Thyroid gland (tissue), 4 donors: ENCODE measurements at regions not wholly inside any gene's neighbourhood (a gene's known extent, or its start where the extent isn't known, plus 50 kb on each side); places are given as distances from the start of the nearest gene placed in this dataset.

ENCODE experiments used
- POLR2A ChIP-seq, 2 donors: fragments of 450-650 bp; IDR thresholded peaks; one replicate each; pipeline ENCODE4 v1.6.1; 2017; ENCODE audit warnings: antibody characterized with exemption in 2 of 2, mild to moderate bottlenecking in 2 of 2, moderate library complexity in 1 of 2
- TF ChIP-seq, protein P1 (sequence below), 6 experiments: fragments of 200-600 bp in 3 of 6; fragments of 450-650 bp in 3 of 6; sonication (generic) in 3 of 6; IDR thresholded peaks; one replicate each; pipeline ENCODE4 v1.5.1; 2016 to 2019; ENCODE audit warnings: antibody characterized with exemption in 6 of 6, mild to moderate bottlenecking in 2 of 6, inconsistent platforms in 1 of 6, moderate library complexity in 1 of 6

DNA sequence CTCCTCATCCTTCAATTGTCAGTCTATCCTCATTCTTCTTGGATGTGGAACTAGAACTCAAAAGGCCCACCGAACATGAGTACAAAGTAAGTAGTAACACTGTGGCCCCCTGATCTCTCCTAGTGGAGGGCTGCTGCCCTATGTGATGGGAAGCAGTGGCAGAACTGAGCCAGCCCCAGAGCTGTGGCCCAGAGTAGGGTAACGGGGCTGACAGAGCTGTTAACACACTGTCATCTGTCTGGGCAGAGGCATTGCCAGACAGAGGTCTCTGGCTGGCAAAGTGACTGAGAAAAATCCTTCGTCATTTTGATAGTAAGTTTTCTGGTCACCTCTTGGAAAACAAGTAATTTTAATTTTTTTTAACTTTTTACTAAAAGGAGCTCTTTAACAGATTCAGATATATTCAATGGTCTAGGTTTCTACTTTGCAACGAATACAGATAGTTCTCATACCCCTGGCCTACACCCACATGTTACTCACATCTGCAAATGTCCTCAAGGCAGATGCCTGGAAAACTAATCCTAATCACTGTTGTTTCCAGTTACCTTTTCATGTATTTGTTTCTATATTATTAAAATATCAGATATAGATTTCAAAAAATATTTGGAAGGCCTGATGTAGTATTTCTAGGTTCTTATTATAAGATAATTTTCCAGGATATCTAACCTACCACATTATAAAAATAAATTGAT lies 588.7 kb downstream of the CPS1 start:
- TF ChIP-seq, protein P1, sequence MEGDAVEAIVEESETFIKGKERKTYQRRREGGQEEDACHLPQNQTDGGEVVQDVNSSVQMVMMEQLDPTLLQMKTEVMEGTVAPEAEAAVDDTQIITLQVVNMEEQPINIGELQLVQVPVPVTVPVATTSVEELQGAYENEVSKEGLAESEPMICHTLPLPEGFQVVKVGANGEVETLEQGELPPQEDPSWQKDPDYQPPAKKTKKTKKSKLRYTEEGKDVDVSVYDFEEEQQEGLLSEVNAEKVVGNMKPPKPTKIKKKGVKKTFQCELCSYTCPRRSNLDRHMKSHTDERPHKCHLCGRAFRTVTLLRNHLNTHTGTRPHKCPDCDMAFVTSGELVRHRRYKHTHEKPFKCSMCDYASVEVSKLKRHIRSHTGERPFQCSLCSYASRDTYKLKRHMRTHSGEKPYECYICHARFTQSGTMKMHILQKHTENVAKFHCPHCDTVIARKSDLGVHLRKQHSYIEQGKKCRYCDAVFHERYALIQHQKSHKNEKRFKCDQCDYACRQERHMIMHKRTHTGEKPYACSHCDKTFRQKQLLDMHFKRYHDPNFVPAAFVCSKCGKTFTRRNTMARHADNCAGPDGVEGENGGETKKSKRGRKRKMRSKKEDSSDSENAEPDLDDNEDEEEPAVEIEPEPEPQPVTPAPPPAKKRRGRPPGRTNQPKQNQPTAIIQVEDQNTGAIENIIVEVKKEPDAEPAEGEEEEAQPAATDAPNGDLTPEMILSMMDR (IDR thresholded peaks at IDR 0.05): no peak
- no peak for TF ChIP-seq POLR2A (IDR thresholded peaks at IDR 0.05)
